Osteoblast (primary cell): ENCODE measurements at regions not wholly inside any gene's neighbourhood (a gene's known extent, or its start where the extent isn't known, plus 50 kb on each side); places are given as distances from the start of the nearest gene placed in this dataset.

Experiments used
- DNase-seq: peaks from one replicate; pipeline ENCODE4 v3.0.0; 2011; ENCODE audit warnings: low spot score, mixed read lengths; ENCODE audit not compliant: insufficient read length; ENCODE audit errors: missing footprints
- H2AFZ ChIP-seq: 2 replicates; pipeline ENCODE4 v1.6.0; 2011; ENCODE audit warnings: mild to moderate bottlenecking, low read length
- H3K27ac ChIP-seq: 2 replicates; pipeline ENCODE4 v1.5.1; 2011; ENCODE audit warnings: mild to moderate bottlenecking, low read depth, low read length, moderate library complexity
- H3K27me3 ChIP-seq: 2 replicates; pipeline ENCODE4 v1.6.0; 2012; ENCODE audit warnings: mild to moderate bottlenecking, control low read depth, inconsistent platforms, low read length, moderate library complexity; ENCODE audit not compliant: insufficient read depth
- H3K36me3 ChIP-seq: 2 replicates; pipeline ENCODE4 v1.5.1; 2011; ENCODE audit warnings: mild to moderate bottlenecking, low read length, control low read depth, moderate library complexity; ENCODE audit not compliant: insufficient read depth
- H3K4me1 ChIP-seq: 2 replicates; pipeline ENCODE4 v1.5.1; 2011; ENCODE audit warnings: mild to moderate bottlenecking, low read length, control low read depth, moderate library complexity; ENCODE audit not compliant: insufficient read depth
- H3K4me2 ChIP-seq: 2 replicates; pipeline ENCODE4 v1.6.0; 2011; ENCODE audit warnings: mild to moderate bottlenecking, low read length; ENCODE audit not compliant: insufficient read depth
- H3K4me3 ChIP-seq: fragments of 200-600 bp; sonication (generic); 3 replicates; pipeline ENCODE4 v1.5.1; 2012; ENCODE audit warnings: mild to moderate bottlenecking, low read length, inconsistent platforms; ENCODE audit not compliant: insufficient read depth
- H3K79me2 ChIP-seq: 2 replicates; pipeline ENCODE4 v1.6.0; 2012; ENCODE audit warnings: mild to moderate bottlenecking, low read length, control low read depth, inconsistent platforms; ENCODE audit not compliant: insufficient read depth
- H3K9me3 ChIP-seq: 2 replicates; pipeline ENCODE4 v1.5.1; 2011; ENCODE audit warnings: low read depth, low read length, control low read depth
- H4K20me1 ChIP-seq: 2 replicates; pipeline ENCODE4 v1.6.0; 2012; ENCODE audit warnings: mild to moderate bottlenecking, low read length, control low read depth; ENCODE audit not compliant: insufficient read depth
- CTCF ChIP-seq: IDR thresholded peaks from 2 replicates; pipeline ENCODE4 v1.5.1; 2011; ENCODE audit warnings: mild to moderate bottlenecking, low read depth, low read length, moderate library complexity; ENCODE audit errors: extremely low read depth

GRCh38 chr3:164897342-164897741, 181.0 kb downstream of the SI start:
- H3K4me3 ChIP-seq, result no peak overlapping the region
- H3K9me3 ChIP-seq, result no peaks in the 10 kb centered on the region
- no peaks in the 10 kb centered on the region for H3K4me1 ChIP-seq
- H2AFZ ChIP-seq, result no peak overlapping the region
- H4K20me1 ChIP-seq, result no peaks in the 10 kb centered on the region
- no peak overlapping the region for H3K27ac ChIP-seq
- no peaks in the 10 kb centered on the region for H3K27me3 ChIP-seq
- H3K36me3 ChIP-seq, result no peaks in the 10 kb centered on the region
- DNase-seq, result no peak
- H3K4me2 ChIP-seq, result no peak overlapping the region
- H3K79me2 ChIP-seq, result no peaks in the 10 kb centered on the region
- no peak for TF ChIP-seq CTCF

GRCh38 chr3:164890061-164890460, 188.2 kb downstream of the SI start:
- H3K4me2 ChIP-seq, result no peak overlapping the region
- no peak overlapping the region for H2AFZ ChIP-seq
- no peaks in the 10 kb centered on the region for H3K4me1 ChIP-seq
- H3K27ac ChIP-seq, result no peak overlapping the region
- H3K4me3 ChIP-seq, result no peak overlapping the region
- no peak for DNase-seq
- no peaks in the 10 kb centered on the region for H3K79me2 ChIP-seq
- TF ChIP-seq CTCF, result no peak
- no peaks in the 10 kb centered on the region for H3K27me3 ChIP-seq
- H3K9me3 ChIP-seq, result peaks cover 3% of the 10 kb centered on the region
- H4K20me1 ChIP-seq, result no peaks in the 10 kb centered on the region
- H3K36me3 ChIP-seq, result no peaks in the 10 kb centered on the region

- TF ChIP-seq CTCF, result no peak
- no peak overlapping the region for H3K27ac ChIP-seq
- H3K36me3 ChIP-seq, result no peaks in the 10 kb centered on the region
- H3K27me3 ChIP-seq, result no peaks in the 10 kb centered on the region
- H2AFZ ChIP-seq, result no peak overlapping the region
- H4K20me1 ChIP-seq, result no peaks in the 10 kb centered on the region
- H3K79me2 ChIP-seq, result no peaks in the 10 kb centered on the region
- no peak overlapping the region for H3K4me2 ChIP-seq
- DNase-seq, result no peak
- no peaks in the 10 kb centered on the region for H3K9me3 ChIP-seq
- no peak overlapping the region for H3K4me3 ChIP-seq
- H3K4me1 ChIP-seq, result no peaks in the 10 kb centered on the region
Observed at GRCh38 chr3:164883171-164883570, 195.1 kb downstream of the SI start.

GRCh38 chr3:164879201-164879600, 199.1 kb downstream of the SI start:
- TF ChIP-seq CTCF, result no peak
- Histone ChIP-seq H4K20me1 (no peaks in the 10 kb centered on the region), H3K4me3 (no peak overlapping the region), H3K9me3 (no peaks in the 10 kb centered on the region), H3K27me3 (no peaks in the 10 kb centered on the region), H2AFZ (no peak overlapping the region), H3K36me3 (no peaks in the 10 kb centered on the region), H3K79me2 (no peaks in the 10 kb centered on the region), H3K4me2 (no peak overlapping the region), H3K27ac (no peak overlapping the region), H3K4me1 (no peaks in the 10 kb centered on the region)
- no peak for DNase-seq
